Central memory CD8-positive, alpha-beta T cell (primary cell): ENCODE measurements at regions not wholly inside any gene's neighbourhood (a gene's known extent, or its start where the extent isn't known, plus 50 kb on each side); places are given as distances from the start of the nearest gene placed in this dataset.
"Not testable (repeated sequence)": the region's sequence is repeated elsewhere in the genome, so short reads cannot be mapped to it uniquely, and the experiment has no call there.

ENCODE experiments used
- ATAC-seq: fragments of 150-1000 bp; cut with Tn5 transposase; replicated peaks from 2 replicates; pipeline ENCODE4 v1.10.0; 2022; ENCODE audit warnings: mild to moderate bottlenecking, moderate FRiP score, moderate number of reproducible peaks; ENCODE audit not compliant: poor library complexity, severe bottlenecking; ENCODE audit errors: extremely low read depth
- DNase-seq, 2 donors: peaks; one replicate each; pipeline ENCODE4 v3.0.0; 2021; ENCODE audit warnings: low spot score in 2 of 2
- H3K27ac Mint-ChIP-seq: one replicate; pipeline ENCODE4 v1.8.0; 2022; ENCODE audit warnings: low read depth, mild to moderate bottlenecking, moderate library complexity, mixed read lengths
- H3K27me3 Mint-ChIP-seq: one replicate; pipeline ENCODE4 v1.8.0; 2022; ENCODE audit warnings: mixed read lengths
- H3K36me3 Mint-ChIP-seq: one replicate; pipeline ENCODE4 v1.8.0; 2022; ENCODE audit warnings: mild to moderate bottlenecking, moderate library complexity, mixed read lengths; ENCODE audit not compliant: insufficient read depth
- H3K4me1 Mint-ChIP-seq: one replicate; pipeline ENCODE4 v1.8.0; 2022; ENCODE audit warnings: mixed read lengths
- H3K4me3 Mint-ChIP-seq: one replicate; pipeline ENCODE4 v1.8.0; 2022; ENCODE audit warnings: mild to moderate bottlenecking, moderate library complexity, mixed read lengths
- H3K9me3 Mint-ChIP-seq: one replicate; pipeline ENCODE4 v1.8.0; 2022; ENCODE audit warnings: mixed read lengths

DNA sequence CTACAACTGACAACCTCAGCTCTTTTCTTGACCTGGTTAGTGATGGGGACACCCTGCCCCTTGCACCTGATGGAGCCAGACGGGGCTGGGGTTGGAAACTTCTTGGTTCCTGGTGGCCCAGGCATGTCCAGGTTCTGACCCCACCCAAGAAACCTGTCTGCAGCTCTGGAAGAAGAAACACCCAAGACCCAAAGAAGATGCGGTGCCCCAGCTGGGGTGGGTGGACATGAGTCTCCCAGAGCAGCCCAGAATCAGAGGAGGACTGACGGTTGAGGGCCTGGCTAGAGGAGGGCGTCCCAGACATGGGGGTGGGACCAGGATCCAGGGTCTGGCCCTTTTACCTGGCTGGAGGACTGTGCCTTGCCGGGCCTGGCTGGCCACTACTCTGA lies 202.4 kb downstream of the GLRX3 start:
- peaks cover 23% of the 10 kb centered on the region for H3K27me3 Mint-ChIP-seq
- DNase-seq (no peak), ATAC-seq (no peak)
- no peak overlapping the region for H3K27ac Mint-ChIP-seq
- peaks cover 6% of the 10 kb centered on the region for H3K9me3 Mint-ChIP-seq
- no peak overlapping the region for H3K4me3 Mint-ChIP-seq
- peaks cover 2% of the 10 kb centered on the region for H3K36me3 Mint-ChIP-seq
- no peaks in the 10 kb centered on the region for H3K4me1 Mint-ChIP-seq

GRCh38 chr10:130339091-130339490 lies 202.9 kb downstream of the GLRX3 start:
- Mint-ChIP-seq H3K27ac (no peak overlapping the region), H3K4me1 (no peaks in the 10 kb centered on the region), H3K36me3 (peaks cover 2% of the 10 kb centered on the region), H3K27me3 (peaks cover 23% of the 10 kb centered on the region), H3K9me3 (peaks cover 6% of the 10 kb centered on the region), H3K4me3 (no peak overlapping the region)
- ATAC-seq (no peak), DNase-seq (no peak)

GRCh38 chr10:130339911-130340310 lies 203.7 kb downstream of the GLRX3 start:
- no peak for ATAC-seq
- Mint-ChIP-seq H3K4me1 (no peaks in the 10 kb centered on the region), H3K27ac (no peak overlapping the region), H3K9me3 (peaks cover 6% of the 10 kb centered on the region), H3K4me3 (no peak overlapping the region), H3K36me3 (peaks cover 2% of the 10 kb centered on the region), H3K27me3 (peaks cover 23% of the 10 kb centered on the region)
- DNase-seq = no peak

DNA sequence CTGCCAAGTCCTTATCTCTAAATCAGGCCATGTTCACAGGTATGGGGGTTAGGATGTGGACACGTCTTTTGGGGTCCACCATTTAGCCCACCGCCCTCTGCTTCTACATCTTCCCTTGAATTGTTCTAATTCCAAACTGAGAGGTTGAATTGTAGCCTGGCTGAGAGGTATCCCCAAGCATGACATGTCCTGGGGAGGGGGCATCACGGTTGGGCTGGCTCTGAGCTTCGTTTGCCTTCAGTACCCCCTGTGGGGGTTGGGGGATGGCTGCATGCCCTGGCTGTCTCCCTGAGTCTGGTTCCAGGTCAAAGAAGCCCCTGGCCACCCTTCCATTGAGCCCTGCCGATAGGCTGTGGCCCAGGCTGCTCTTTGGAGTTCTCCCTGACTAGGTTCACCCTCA lies 204.6 kb downstream of the GLRX3 start:
- H3K4me1 Mint-ChIP-seq = no peaks in the 10 kb centered on the region
- DNase-seq (no peak), ATAC-seq (no peak)
- no peak overlapping the region for H3K4me3 Mint-ChIP-seq
- H3K36me3 Mint-ChIP-seq = peaks cover 2% of the 10 kb centered on the region
- peaks cover 6% of the 10 kb centered on the region for H3K9me3 Mint-ChIP-seq
- H3K27ac Mint-ChIP-seq = no peak overlapping the region
- H3K27me3 Mint-ChIP-seq = peaks cover 23% of the 10 kb centered on the region

DNA sequence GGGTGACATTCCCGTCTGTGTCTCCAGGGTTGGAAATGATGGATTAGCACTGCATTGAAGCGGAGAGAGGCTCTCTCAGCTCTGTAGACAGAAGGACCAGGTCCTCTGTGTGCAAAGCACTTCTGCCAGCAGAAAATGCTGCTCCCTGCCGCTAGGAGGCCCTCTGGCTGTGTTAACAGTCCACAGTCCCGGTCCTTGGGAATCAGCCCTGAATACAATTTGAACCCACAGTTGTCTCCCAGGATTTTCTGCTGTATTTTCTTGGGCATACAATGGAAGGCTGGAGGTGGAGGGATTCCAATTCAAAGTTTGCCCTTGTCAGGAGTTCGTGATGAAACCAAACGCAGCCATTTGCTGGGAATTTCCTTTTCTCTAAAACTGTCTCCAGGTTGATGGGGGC lies 205.2 kb downstream of the GLRX3 start:
- Mint-ChIP-seq H3K4me1 (no peaks in the 10 kb centered on the region), H3K4me3 (no peak overlapping the region), H3K27me3 (peaks cover 22% of the 10 kb centered on the region), H3K27ac (no peak overlapping the region), H3K36me3 (peaks cover 2% of the 10 kb centered on the region), H3K9me3 (peaks cover 6% of the 10 kb centered on the region)
- ATAC-seq (no peak), DNase-seq (no peak)

GRCh38 chr10:130345728-130346127 lies 209.5 kb downstream of the GLRX3 start:
- Mint-ChIP-seq H3K36me3 (no peaks in the 10 kb centered on the region), H3K27me3 (no peaks in the 10 kb centered on the region), H3K4me3 (no peak overlapping the region), H3K9me3 (peaks cover 6% of the 10 kb centered on the region), H3K4me1 (no peaks in the 10 kb centered on the region), H3K27ac (no peak overlapping the region)
- ATAC-seq (no peak), DNase-seq (no peak)

DNA sequence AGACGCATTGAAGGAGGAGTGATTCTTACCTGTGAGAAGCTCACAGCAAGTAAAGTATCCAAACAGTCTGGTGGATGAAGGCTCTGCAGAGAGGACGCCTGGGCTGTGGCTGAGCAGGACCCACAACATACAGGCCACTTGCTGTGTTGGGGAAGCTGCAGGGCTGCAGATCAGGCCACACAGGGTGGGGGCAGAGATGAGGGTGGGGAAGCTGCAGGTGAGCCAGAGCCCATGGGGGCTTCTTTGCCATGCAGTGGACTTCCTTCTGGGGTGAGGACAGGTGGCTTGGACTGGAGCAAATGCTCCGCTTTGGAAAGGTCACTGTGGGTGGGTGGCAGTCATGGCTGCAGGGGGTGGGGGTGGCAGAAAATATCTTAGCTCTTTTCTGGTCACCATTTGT lies 214.8 kb downstream of the GLRX3 start:
- Mint-ChIP-seq H3K36me3 (no peaks in the 10 kb centered on the region), H3K27ac (no peak overlapping the region), H3K9me3 (peaks cover 6% of the 10 kb centered on the region), H3K4me1 (no peaks in the 10 kb centered on the region), H3K27me3 (no peaks in the 10 kb centered on the region), H3K4me3 (no peak overlapping the region)
- DNase-seq (no peak), ATAC-seq (no peak)

GRCh38 chr10:130351466-130352290 lies 215.5 kb downstream of the GLRX3 start:
- peaks cover 6% of the 10 kb centered on the region for H3K9me3 Mint-ChIP-seq
- no peak overlapping the region for H3K4me3 Mint-ChIP-seq
- H3K36me3 Mint-ChIP-seq = no peaks in the 10 kb centered on the region
- DNase-seq (no peak), ATAC-seq (no peak)
- no peaks in the 10 kb centered on the region for H3K27me3 Mint-ChIP-seq
- no peaks in the 10 kb centered on the region for H3K4me1 Mint-ChIP-seq
- H3K27ac Mint-ChIP-seq = no peak overlapping the region

- Mint-ChIP-seq H3K36me3 (no peaks in the 10 kb centered on the region), H3K27ac (no peak overlapping the region), H3K4me1 (no peaks in the 10 kb centered on the region), H3K27me3 (no peaks in the 10 kb centered on the region), H3K4me3 (no peak overlapping the region), H3K9me3 (peaks cover 6% of the 10 kb centered on the region)
- ATAC-seq (no peak), DNase-seq (no peak)
Observed at GRCh38 chr10:130352291-130352645, 216.1 kb downstream of the GLRX3 start.

GRCh38 chr10:130353928-130354572 lies 217.9 kb downstream of the GLRX3 start:
- no peak for ATAC-seq
- Mint-ChIP-seq H3K9me3 (peaks cover 10% of the 10 kb centered on the region), H3K4me1 (no peaks in the 10 kb centered on the region), H3K36me3 (no peaks in the 10 kb centered on the region), H3K27me3 (no peaks in the 10 kb centered on the region), H3K27ac (no peak overlapping the region), H3K4me3 (no peak overlapping the region)
- no peak for DNase-seq

DNA sequence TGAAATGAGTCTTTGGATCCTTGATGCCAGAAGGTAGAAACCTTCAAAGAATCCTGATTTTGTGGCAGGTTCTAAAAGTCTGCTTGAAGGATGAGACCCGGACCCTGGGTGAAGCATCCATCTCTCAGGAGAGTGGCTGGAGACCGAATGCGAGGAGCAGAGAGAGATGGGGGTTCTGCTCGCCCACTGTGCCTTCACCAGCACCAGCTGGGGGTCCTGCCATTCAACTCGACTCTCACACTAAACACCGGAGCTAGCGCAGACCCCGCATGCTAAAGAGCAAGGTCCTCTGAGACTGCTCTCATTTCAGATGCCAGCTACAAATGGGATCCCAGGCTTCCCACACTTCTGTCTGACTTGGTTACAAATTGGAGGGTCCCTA lies 218.4 kb downstream of the GLRX3 start:
- no peak for DNase-seq
- Mint-ChIP-seq H3K9me3 (peaks cover 5% of the 10 kb centered on the region), H3K4me3 (no peak overlapping the region), H3K27ac (no peak overlapping the region), H3K4me1 (no peaks in the 10 kb centered on the region), H3K36me3 (no peaks in the 10 kb centered on the region), H3K27me3 (no peaks in the 10 kb centered on the region)
- ATAC-seq = no peak

DNA sequence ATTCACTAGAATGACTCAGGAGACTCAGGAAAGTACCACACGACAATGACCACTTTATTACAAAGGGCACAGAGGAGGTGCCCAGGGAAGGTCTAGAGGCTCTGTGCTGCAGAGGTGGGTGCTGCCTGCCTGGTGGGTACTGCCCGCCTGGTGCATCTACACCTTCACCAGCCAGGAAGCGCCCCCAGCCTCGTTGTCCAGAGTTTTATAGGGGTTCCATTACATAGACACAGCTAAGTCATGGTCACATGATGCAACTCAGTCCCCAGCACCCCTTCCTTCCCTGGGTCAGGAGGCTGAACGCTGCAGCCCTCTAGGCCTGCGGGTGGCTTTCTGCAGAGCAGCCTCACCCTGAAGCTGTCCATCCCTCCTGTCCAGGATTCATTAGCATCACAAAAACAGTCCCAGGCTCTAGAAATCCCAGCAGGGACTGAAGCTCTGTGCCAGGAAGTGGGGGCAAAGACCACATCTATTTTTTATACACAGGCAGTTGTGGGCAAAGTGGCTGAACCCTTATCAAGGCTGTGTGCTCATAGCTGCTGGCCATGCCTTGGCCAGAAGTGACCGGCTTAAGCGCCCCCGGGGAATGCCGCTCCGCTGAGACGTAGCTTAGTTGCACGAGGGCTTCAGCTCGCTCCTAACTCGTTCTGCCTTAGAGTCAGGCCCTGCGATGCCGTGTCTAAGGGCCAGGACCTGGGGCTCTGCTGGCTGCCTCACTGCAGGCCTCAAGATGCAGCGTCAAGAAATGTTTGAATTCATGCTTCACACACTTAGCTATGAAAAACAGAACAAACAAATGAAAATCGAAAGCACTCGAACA lies 219.0 kb downstream of the GLRX3 start:
- DNase-seq (no peak), ATAC-seq (no peak)
- peaks cover 5% of the 10 kb centered on the region for H3K9me3 Mint-ChIP-seq
- no peaks in the 10 kb centered on the region for H3K36me3 Mint-ChIP-seq
- H3K27ac Mint-ChIP-seq = no peak overlapping the region
- no peaks in the 10 kb centered on the region for H3K27me3 Mint-ChIP-seq
- no peaks in the 10 kb centered on the region for H3K4me1 Mint-ChIP-seq
- H3K4me3 Mint-ChIP-seq = no peak overlapping the region

- H3K27ac Mint-ChIP-seq, H3K4me1 Mint-ChIP-seq, H3K36me3 Mint-ChIP-seq, H3K4me3 Mint-ChIP-seq, DNase-seq, H3K27me3 Mint-ChIP-seq, ATAC-seq: not testable (repeated sequence)
- peaks cover 10% of the 10 kb centered on the region for H3K9me3 Mint-ChIP-seq
Observed at GRCh38 chr10:130356429-130356828, 220.2 kb downstream of the GLRX3 start.
